Panc1 (cell line): ENCODE measurements at regions not wholly inside any gene's neighbourhood (a gene's known extent, or its start where the extent isn't known, plus 50 kb on each side); places are given as distances from the start of the nearest gene placed in this dataset.

ENCODE experiments used
- REST ChIP-seq, 2 experiments: IDR thresholded peaks; 2 replicates each; pipeline ENCODE4 v1.6.1; 2011 to 2012; ENCODE audit warnings: low read depth in 2 of 2, control low read depth in 1 of 2, low read length in 1 of 2, mild to moderate bottlenecking in 1 of 2, moderate library complexity in 1 of 2; ENCODE audit not compliant: insufficient read depth in 1 of 2
- TF ChIP-seq, protein P1 (sequence below): fragments of 450-650 bp; IDR thresholded peaks from 2 replicates; pipeline ENCODE4 v1.5.1; 2017; ENCODE audit warnings: mild to moderate bottlenecking

- TF ChIP-seq, protein P1, sequence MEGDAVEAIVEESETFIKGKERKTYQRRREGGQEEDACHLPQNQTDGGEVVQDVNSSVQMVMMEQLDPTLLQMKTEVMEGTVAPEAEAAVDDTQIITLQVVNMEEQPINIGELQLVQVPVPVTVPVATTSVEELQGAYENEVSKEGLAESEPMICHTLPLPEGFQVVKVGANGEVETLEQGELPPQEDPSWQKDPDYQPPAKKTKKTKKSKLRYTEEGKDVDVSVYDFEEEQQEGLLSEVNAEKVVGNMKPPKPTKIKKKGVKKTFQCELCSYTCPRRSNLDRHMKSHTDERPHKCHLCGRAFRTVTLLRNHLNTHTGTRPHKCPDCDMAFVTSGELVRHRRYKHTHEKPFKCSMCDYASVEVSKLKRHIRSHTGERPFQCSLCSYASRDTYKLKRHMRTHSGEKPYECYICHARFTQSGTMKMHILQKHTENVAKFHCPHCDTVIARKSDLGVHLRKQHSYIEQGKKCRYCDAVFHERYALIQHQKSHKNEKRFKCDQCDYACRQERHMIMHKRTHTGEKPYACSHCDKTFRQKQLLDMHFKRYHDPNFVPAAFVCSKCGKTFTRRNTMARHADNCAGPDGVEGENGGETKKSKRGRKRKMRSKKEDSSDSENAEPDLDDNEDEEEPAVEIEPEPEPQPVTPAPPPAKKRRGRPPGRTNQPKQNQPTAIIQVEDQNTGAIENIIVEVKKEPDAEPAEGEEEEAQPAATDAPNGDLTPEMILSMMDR, result no peak
- TF ChIP-seq REST (IDR thresholded peaks at IDR 0.05; ENCODE audit: insufficient read depth in 1 of 2, low read depth in 2 of 2, low read length in 1 of 2), result no peak
Observed at GRCh38 chr5:68114378-68115040, 101.0 kb upstream of the PIK3R1 start.
